DOHH2 (cell line): ENCODE measurements at regions not wholly inside any gene's neighbourhood (a gene's known extent, or its start where the extent isn't known, plus 50 kb on each side); places are given as distances from the start of the nearest gene placed in this dataset.

ENCODE experiments used
- CTCF ChIP-seq: fragments of 200-600 bp; sonication (generic); IDR thresholded peaks from one replicate; pipeline ENCODE4 v1.5.1; 2014; ENCODE audit warnings: antibody characterized with exemption, mild to moderate bottlenecking, low read depth, low read length; ENCODE audit not compliant: poor library complexity, severe bottlenecking
- EZH2phosphoT487 ChIP-seq: fragments of 200-600 bp; sonication (generic); IDR thresholded peaks from 2 replicates; pipeline ENCODE4 v1.6.1; 2017; ENCODE audit warnings: borderline replicate concordance, mild to moderate bottlenecking, antibody characterized with exemption, low read length, moderate library complexity, mixed read lengths

- TF ChIP-seq CTCF (no peak), EZH2phosphoT487 (no peak)
Measured at GRCh38 chrX:17987783-17988182, 126.7 kb upstream of the RAI2 start.
